T follicular helper cell (primary cell): ENCODE measurements at regions not wholly inside any gene's neighbourhood (a gene's known extent, or its start where the extent isn't known, plus 50 kb on each side); places are given as distances from the start of the nearest gene placed in this dataset.
"Not testable (repeated sequence)": the region's sequence is repeated elsewhere in the genome, so short reads cannot be mapped to it uniquely, and the experiment has no call there.

ENCODE experiments used
- DNase-seq: peaks from one replicate; pipeline ENCODE4 v3.0.0-alpha.2; 2020; ENCODE audit warnings: low read depth

DNA sequence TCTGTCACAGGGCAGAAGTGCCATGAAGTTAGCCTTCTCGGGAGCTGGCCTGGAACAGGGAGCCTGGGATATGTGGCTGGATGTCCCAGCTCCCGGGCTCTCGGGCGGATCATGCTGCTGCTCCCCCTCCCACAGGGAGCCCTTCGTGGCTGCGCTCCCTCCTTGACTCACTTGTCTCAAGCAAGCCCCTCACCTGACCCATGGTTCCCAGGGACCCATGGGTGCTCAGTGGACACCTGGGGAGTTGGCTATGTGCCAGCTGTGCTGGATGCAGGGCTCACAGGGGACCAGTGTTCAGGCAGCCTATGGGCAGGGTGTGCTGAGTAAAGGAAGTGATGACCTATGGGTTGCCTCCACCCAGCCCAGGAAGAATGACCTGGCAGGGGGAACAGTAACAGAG, 213.1 kb upstream of the SGCG start:
- no peak for DNase-seq

DNA sequence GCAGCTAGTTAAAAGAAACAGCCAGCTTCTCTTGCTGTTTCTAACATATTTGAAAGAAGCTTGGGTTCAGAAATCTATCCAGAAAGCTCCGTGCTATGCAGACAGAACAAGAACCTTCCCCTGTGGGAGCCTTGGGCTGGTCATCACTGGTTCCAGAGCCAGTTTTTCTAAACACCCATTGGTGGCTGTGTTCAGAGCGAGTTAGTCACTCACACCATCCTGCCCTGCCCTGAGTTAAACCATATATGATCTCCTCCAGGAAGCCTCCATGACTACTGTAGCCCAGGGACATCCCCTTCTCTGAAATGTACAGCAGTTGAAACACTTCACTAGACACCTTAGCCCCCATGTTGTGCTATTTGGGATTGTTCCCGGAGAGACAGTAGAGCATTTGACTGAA, 200.8 kb upstream of the SGCG start:
- no peak for DNase-seq

DNA sequence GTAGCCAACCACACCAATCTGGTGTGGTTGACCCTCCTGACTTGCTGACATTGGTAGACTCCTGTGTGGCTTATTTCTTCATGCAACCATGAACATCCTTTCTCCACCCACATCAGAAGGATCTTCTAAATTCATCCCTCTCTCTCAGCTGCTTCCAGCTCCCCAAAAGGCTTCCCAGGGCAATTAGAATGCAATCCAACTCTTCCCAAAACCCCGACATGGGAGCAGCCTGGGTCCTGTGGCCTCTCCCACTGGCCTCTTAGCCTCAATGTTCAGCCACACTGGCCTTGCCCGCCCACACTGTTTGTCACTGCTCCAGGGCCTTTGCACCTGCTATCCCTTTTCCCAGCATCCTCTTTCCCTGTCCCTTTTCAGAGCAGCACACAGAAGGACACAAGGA, 199.8 kb upstream of the SGCG start:
- no peak for DNase-seq

DNA sequence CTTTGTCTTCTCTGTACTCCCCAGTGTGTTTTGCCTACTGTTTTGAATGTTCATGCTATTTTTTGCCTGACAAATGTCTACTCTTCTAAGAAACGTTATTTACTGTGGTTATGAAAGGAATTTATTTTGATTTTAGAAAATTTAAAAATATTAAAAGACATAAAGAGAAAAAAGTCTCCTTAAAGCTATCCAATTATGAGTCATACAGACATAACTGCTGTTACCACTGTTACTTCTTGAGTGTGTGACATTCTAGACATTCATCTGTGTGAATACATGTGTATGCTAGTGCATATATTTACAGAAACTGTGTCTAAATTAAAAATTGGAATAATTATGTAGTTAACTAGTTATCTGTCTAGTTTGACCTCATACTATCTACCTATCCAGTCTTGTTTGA, 187.6 kb upstream of the SGCG start:
- DNase-seq = no peak

DNA sequence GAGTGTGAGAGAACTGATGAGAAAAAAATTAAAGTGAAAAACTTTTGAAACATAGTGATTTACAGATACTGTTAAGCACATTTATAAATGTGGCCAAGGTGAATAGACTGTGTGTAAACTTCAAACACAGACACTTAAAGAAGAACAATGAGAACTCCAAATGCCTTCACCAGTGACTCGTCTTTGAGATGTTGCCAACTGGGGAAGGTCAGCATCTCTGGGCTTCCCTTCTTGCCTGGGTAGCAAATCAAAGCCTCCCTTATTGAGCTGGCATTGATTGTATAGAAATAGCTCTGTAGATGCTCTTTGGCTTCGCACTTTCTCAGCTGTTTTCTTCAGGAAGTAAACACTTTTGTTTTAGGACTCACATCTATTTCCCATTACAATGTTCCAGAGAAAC, 177.3 kb upstream of the SGCG start:
- no peak for DNase-seq

DNA sequence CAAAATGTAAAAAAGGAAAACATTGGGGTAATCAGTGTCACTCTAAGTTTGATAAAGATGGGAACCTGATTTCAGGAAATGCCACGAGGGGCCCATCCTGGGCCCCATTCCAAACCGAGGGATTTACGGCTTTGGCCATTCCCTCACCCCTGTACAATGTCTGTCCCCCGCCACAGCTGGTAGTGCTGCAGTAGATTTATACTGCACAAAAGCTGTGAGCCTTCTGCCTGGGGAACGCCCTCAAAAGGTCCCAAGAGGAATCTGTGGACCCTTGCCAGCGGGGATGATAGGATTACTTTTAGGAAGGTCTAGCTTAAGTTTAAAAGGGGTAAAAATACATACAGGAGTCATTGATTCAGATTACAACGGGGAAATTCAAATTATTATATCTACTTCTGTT, 173.4 kb upstream of the SGCG start:
- no peak for DNase-seq

DNA sequence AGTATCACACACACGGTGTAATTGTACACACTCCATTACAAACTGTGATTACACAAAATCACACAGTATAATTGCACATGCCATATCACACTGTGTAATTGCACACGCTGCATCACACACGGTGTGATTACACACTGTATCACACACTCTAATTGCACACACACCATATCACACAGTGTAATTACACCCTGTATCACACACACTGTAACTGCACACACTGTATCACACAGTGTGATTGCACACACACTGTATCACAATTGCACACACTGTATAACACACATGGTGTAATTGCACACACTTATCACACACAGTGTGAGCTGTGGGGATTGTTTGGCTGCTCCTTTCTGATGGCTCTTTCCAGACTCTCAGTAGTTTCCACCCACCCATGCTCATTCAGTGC, 162.6 kb upstream of the SGCG start:
- DNase-seq = no peak

DNA sequence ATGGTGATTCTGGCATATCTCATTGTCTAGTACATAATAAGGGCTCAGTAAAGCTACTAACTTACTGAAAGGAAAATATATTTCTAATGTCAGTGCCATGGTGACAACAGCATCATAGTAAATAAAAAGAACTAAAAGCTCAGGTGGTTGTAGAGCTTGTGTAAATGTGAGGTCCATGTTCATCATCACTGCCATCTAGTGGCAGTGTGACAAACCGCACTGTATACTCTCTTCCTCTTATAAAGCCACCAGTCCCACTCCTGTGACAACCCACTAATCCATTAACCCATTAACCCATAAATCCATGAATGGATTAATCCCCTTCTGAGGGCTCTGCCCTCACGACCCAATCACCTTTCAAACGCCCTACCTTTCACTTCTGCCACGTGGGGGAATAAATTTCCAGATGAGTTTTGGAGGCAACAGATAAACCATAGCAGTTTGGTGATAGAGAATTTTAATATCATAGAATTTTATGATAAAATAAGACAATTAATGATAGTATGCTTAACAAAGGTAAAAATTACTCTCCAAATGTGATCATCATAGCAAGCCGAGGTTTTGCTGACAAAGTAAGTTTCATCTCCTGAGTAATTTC, 160.4 kb upstream of the SGCG start:
- DNase-seq = peak; percentile 3

DNA sequence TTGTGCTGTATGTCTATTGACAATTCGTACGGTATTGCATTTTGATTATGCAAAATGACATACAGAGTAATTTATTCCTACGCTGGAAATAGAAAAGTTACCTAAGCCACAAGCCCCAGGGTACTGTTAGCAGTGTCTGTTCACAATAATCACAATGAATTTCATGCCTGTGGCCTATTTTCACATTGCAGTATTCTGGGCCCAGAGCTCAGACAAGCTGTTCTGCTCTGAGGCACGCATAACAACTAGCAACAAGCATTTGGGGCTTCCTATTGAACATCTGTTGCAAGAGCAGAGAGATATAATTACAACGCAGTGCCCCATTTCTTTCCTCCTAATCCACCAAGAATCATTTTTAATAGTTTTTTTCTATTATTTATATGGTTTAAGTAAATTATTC, 158.9 kb upstream of the SGCG start:
- no peak for DNase-seq

DNA sequence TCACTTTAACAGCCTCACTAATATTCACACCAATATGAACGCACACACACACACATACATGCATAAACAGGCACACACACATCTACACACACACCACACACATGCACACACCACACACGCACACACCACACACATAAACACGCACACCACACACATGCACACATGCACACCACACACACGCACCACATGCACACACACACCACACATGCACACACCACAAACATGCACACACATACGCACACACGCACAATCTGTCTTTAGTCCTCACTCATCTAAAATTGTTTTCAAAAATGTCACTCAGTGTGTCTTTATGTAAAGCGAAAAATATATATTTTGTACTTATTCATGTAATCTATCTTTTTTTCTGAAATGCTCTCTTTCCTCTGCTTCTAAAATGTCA, 158.1 kb upstream of the SGCG start:
- no peak for DNase-seq

DNA sequence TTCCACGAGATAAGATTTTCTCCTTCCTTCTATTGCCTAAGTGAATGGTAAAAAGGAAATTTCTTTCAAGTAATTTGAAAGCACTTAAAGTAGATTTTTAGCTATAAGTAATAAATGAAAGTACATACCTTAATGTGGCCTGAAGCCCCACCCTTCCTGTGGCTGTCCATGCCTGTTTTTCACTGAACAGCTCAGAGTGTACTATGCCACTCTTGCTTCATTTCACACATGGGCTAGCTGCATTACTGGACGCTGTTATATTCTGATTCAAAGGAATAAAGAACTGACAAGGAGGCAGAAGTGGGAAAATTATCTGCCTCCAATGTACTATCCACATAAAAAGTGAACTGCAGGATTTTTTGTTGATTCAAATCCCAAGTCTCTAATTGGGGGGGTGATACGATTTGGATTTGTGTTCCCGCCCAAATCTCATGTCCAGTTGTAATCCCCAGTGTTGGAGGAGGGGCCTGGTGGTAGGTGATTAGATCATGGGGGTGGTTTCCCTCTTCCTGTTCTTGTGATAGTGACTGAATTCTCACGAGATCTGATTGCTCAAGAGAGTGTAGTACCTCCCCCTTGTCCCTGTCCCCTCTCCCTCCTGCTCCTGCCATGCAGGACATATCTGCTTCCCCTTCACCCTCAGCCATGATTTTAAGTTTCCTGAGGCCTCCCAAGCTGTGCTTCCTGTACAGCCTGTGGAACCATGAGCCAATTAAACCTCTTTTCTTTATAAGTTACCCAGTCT, 154.7 kb upstream of the SGCG start:
- DNase-seq = no peak

DNA sequence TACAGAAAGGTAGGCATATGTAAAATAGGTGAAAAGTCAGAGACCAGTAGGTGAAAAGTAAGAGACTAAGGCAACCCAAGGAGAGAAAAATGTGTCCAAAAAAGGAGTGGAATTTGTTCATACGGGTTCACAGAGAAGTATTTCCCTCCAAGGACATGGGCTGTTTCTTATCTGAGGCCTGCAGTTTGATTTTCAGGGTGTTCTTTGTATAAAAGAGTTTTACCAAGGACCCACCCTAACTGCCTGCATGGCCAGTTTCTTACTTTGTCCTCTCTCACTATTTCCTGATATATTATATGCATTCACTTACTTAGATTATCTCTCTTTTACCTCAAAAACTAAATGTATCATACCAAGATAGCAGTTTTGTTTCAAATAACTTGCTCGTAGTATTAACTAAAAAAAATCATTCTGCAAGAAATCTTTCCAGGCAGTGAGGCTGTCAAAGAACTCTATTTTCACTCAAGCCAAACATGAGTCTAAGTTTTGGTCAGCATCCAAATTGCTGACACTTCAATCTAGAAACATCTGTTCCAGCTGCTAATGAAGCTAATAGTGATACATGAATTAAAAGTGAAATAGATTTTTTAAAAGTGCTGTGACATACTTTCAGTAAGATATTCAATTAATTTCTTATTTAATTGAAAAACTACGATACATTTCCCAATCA, 141.4 kb upstream of the SGCG start:
- DNase-seq = no peak

DNA sequence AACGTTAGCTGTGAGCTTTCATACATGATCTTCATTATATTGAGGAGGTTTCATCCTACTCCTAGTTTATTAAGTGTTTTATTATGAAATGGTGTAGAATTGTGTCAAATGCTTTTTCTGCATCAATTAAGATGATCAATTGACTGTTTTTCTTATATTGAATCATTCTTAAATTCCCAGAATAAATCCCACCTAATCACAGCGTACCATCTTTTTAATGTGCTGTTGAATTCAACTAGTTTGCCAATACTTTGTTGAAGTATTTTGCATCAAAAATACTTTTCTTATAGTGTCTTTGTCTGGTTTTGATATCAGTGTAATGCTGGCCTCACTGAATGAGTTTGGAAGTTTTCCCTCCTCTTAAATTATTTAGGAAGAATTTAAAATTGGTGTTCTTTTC, 138.6 kb upstream of the SGCG start:
- DNase-seq = no peak

DNA sequence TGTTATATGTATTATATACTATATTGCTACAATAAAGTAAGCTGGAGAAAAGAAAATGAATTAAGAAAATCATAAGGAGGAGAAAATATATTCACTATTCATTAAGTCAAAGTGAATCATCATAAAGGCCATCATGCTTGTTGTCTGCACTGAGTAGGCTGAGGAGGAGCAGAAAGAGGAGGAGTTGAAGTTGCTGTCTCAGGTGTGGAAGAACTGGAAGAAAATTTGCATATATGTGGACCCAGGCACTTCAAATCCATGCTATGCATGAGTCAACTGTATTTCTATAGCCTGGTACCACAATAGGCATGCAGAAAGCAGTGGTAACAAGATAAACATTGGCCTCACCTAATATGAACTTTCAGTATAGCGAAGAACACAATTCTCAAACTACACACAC, 135.9 kb upstream of the SGCG start:
- no peak for DNase-seq

DNA sequence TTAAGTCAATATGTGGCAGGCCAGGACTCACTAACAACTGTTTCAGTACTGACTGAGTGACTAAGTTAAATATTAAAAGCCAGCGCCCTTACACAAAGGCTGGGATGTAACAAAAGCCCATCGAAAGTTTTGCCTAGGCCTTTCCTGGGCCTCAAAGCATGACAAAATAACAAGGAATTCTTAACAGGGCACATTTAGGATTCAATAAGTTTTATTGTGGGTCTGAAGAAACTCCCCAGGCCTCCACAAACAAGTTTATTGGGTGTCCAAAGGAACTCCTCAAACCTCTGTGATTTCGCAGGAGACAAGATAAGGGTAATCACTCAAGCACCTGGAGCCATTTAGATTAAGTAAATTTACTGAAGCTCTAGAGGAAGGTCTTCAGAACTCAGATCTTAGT, 130.7 kb upstream of the SGCG start:
- DNase-seq = no peak

DNA sequence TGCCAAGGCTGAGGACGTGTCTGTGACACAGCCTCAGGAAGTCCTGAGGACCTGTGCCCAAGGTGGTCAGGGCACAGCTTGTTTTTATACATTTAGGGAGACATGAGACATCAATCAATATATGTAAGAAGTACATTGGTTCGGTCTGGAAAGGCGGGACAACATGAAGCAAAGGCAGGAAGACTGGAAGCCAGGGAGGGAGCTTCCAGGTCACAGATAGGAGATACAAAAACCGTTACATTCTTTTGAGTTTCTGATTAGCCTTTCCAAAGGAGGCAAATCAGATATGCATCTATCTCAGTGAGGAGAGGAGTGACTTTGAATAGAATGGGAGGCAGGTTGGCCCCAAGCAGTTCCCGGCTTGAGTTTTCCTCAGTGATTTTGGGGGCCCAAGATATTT, 127.1 kb upstream of the SGCG start:
- not testable (repeated sequence) for DNase-seq

DNA sequence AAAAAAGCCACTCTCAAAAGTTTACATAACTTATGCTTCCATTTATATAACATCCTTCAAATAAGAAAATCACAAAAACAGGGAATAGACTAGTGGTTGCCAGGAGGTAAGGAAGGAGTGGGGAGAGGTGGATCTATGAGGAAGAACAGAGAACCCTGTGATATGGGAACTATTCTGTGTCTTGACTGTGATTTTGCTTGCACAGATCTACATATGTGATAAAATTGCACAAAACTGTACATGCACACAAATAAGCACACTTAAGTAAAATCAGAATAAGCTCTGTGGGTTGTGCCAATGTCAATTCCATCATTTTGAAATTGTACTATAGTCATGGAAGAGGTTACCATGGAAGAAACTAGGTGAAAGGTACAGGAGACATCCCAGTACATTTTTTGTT, 121.6 kb upstream of the SGCG start:
- DNase-seq = no peak

DNA sequence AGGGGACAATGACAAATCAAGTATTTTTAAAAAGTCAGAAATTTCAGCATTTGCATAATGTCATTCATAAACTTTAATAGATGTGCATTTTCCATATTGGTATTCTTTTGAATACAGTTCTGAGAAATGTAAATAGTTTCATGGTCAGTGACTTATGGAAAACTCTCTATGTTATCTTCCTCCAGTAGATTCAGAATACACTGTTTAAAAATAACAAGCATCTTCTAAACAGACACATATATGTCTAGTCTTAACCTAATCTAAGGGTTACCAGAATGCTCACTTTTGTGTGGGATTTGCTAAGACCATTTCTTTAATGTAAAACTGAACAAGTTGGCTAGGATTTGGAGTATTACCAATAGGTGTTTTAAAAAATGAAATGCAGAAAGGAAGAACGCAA, 119.8 kb upstream of the SGCG start:
- no peak for DNase-seq

DNA sequence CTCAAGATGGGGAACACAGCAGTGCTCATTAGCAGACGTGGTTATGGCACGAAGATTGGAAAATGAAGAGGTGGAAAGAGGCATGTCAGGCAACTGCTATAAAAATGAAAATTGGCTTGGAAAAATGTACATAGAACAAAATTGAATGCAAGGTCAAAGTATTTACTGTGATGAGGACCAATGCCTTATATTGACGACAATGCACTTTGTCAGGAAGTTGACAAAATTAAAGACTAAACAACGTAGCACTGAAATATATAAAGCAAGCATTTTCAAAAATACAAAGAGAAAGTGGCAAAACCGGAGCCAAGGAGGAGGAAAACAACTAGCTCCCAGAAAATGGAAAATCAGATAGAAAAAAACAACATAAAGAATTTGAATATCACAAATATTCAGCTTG, 113.7 kb upstream of the SGCG start:
- no peak for DNase-seq

DNA sequence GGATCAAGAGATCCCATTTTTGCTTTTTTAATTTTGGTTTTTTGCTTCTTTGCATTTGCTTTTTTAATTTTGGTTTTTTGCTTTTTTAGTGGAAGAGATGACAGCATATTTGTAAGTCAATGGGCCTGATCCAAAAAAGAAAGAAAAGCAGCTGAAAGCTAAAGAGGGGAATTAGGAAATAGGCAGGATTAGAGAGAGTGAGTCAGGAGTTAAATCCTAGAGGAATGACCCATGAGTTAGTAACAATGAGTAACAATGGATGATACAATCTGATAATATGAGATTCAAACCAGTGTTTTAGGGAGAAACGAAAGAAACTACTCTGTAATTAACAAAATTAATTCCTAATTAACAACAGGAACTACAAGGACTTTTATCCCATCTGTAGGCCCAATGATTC, 111.2 kb upstream of the SGCG start:
- no peak for DNase-seq

DNA sequence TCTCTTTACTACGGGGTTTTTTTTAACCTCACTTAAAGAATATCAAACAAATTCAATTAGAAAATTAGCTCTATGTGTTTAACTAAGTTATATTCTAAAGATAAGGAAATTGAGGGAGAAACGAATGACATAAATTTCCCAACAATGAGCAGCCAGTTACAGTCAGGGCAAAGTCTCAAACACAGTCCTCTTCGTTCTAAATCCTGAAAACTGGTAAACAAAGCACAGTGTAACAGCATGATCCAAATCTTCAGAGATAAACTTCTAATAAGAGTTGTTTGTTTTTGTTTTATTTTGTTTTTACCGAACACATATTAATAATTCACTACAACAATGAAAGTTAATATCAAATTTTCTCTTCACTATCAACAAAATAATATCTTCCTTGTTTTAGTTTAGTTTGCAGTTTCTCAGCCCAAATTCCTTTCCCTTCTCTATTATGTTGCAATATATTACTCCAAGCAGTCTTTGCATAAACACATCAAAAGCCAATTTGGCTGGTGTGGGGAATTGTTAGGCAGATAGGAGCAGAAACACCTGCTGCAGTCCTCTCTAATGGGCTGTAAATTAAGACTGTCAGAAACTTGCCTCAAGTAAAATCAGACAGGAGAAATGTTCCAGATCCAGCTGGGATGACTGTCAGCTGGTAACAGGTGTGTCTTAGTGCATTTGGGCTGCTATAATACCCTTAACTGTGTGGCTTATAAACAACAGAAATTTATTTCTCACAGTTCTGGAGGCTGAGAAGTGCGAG, 106.5 kb upstream of the SGCG start:
- no peak for DNase-seq

DNA sequence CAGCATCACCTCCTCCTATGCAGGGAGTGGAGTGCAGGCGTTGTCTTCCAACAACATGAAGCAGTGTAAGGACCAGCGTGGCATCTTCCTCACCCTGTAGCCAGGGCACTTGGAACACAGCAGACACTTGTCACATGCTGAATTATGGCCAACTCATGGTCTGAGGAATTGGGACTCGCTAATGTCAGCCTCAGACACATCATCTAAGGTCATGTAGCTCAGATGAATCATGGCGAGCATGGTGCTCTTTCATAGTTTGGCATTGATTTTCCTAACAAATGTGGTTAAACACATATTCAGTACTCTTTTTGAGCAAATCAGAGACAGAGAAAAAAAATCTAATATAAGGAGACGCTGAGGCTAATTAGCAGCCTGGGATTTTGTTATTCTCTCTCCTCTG, 99.6 kb upstream of the SGCG start:
- no peak for DNase-seq

DNA sequence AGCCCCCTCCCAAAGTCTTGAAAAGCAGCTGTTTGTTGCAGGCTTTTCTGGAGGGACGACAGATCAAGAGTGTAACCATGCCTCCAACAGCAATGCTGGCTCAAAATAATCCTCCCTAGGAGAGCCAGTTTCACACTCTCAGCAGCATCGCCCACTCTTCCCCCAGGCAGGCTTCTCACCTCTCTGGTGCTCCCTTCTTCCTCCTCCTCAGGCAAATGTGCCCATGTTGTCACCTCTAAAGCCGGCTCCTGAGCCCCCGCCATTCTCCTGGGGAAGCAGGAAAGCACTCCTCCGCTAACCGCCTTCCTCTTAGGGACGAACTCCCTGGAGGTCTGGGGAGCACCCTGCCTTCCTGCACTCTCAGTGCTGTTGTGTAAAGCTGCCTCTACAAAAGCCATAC, 98.9 kb upstream of the SGCG start:
- DNase-seq = no peak
